ENCODE measurements at regions not wholly inside any gene's neighbourhood (a gene's known extent, or its start where the extent isn't known, plus 50 kb on each side); places are given as distances from the start of the nearest gene placed in this dataset.

DNA sequence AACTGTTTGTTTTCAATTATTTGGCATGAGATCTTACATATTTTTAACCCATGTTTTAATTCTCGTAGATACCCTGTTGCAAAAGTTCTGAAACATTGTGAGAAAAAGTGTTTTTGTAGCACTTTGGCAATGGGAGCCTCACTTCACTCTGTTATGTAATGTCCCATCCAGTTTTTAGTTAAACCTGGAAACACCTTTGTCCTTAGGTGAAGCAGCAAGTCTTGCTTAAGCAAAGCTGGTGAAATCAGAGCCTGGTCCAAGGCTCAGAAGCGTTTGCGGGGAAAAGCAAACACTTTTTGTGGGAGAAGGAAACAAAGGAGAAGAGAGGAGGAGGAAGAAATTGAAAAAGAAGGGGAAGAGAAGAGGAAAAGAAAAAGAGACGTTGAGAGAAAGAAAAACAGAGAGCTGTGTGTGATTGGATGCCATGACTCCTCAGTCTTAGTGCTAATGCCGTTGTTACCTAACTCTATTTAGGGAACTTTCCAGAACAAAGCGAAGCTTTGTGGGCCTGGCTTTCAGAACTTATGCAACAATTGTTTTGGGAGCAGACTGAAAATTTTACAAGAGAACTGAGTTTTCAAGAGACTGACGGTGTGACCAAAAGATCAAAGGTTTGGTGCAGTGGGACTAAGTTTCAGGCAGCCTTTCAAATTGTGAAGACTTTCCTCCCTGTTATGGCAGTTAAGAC lies 93.1 kb downstream of the NTMT2 start:
- ATAC-seq, result no peak
- no peaks in the 10 kb centered on the region for H3K27me3 ChIP-seq (ENCODE audit: control insufficient read depth in 2 of 2, insufficient read depth in 2 of 2, low read length in 2 of 2)
- H3K4me1 ChIP-seq (replicated peaks in 1 of 2; ENCODE audit: control insufficient read depth in 2 of 2, insufficient read depth in 2 of 2, low read length in 2 of 2), result no peaks in the 10 kb centered on the region
- ChIA-PET POLR2A (no interaction called here), CTCF (ENCODE audit: low intra/inter-chr PET ratio) (no interaction called here)
- H3K27ac ChIP-seq (ENCODE audit: extremely low read depth, low read depth, low read length), result no peak overlapping the region
- H3K4me3 ChIP-seq, result no peak overlapping the region
- no peaks in the 10 kb centered on the region for H3K9me3 ChIP-seq (replicated peaks; ENCODE audit: control insufficient read depth, insufficient read depth, low read depth, low read length)
- H3K9ac ChIP-seq (ENCODE audit: insufficient read depth in 1 of 2, low read depth in 2 of 2, low read length in 2 of 2), result no peak overlapping the region
- in situ Hi-C loops (cut with MboI), result no loop called here
- no peak overlapping the region for H3K4me2 ChIP-seq (ENCODE audit: insufficient read depth, low read length)
- DNase-seq (ENCODE audit: extremely low read depth in 1 of 4, low spot score in 3 of 4), result no peak
- H3K36me3 ChIP-seq (ENCODE audit: control insufficient read depth, insufficient read depth, low read length), result no peaks in the 10 kb centered on the region
- H3K9me1 ChIP-seq (ENCODE audit: control insufficient read depth, insufficient read depth, low read length), result no peaks in the 10 kb centered on the region
- intact Hi-C loops (cut with micrococcal nuclease), result no loop called here
- WGBS (ENCODE audit: insufficient coverage, low coverage, missing lambda C conversion rate), result 2% methylated on average over 7 of the region's 7 CpGs
- no TSS peak for BruUV-seq (replicated peaks)
- H2AFZ ChIP-seq (ENCODE audit: low read depth, low read length), result no peak overlapping the region
- FAIRE-seq, result no peak
- H3K79me2 ChIP-seq (ENCODE audit: control insufficient read depth, insufficient read depth, low read length), result no peaks in the 10 kb centered on the region
- no peaks in the 10 kb centered on the region for H4K20me1 ChIP-seq (replicated peaks; ENCODE audit: control insufficient read depth, insufficient read depth, low read length)
- no peak for TF ChIP-seq KAT2B (IDR thresholded peaks at IDR 0.05; ENCODE audit: low read depth, low read length)
- no peak for TF ChIP-seq E2F3 (CRISPR knock-in tag; IDR thresholded peaks at IDR 0.05)
- TF ChIP-seq ILF3 (IDR thresholded peaks at IDR 0.05; ENCODE audit: borderline replicate concordance), result no peak

DNA sequence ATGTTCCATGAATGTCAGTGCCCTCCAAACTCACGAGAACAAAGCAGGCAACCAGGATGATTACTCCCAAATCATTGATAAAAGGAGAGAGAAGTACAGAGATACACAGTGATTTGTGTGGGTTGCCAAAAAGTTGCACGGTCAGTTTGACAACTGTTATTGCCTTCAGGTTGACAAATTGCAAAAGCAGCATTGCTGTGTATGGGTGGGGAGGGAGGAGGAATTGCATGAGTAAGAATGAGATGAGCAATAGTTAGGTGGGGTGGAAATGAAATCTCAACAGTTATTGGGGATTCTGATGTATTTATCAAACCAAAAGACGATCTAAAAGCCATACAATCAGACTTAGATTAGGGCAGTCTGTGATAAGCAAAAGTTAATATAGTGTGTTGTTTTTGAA lies 93.7 kb downstream of the NTMT2 start:
- Histone ChIP-seq H3K9me1 (ENCODE audit: control insufficient read depth, insufficient read depth, low read length) (no peaks in the 10 kb centered on the region), H4K20me1 (replicated peaks; ENCODE audit: control insufficient read depth, insufficient read depth, low read length) (no peaks in the 10 kb centered on the region), H3K4me1 (replicated peaks in 1 of 2; ENCODE audit: control insufficient read depth in 2 of 2, insufficient read depth in 2 of 2, low read length in 2 of 2) (no peaks in the 10 kb centered on the region), H3K36me3 (ENCODE audit: control insufficient read depth, insufficient read depth, low read length) (no peaks in the 10 kb centered on the region), H3K4me2 (ENCODE audit: insufficient read depth, low read length) (no peak overlapping the region), H3K9ac (ENCODE audit: insufficient read depth in 1 of 2, low read depth in 2 of 2, low read length in 2 of 2) (no peak overlapping the region), H3K27ac (ENCODE audit: extremely low read depth, low read depth, low read length) (no peak overlapping the region), H3K9me3 (replicated peaks; ENCODE audit: control insufficient read depth, insufficient read depth, low read depth, low read length) (no peaks in the 10 kb centered on the region), H2AFZ (ENCODE audit: low read depth, low read length) (no peak overlapping the region), H3K4me3 (no peak overlapping the region), H3K79me2 (ENCODE audit: control insufficient read depth, insufficient read depth, low read length) (no peaks in the 10 kb centered on the region), H3K27me3 (ENCODE audit: control insufficient read depth in 2 of 2, insufficient read depth in 2 of 2, low read length in 2 of 2) (no peaks in the 10 kb centered on the region)
- ChIA-PET CTCF (ENCODE audit: low intra/inter-chr PET ratio) (no interaction called here), POLR2A (no interaction called here)
- no peak for FAIRE-seq
- no TSS peak for BruUV-seq (replicated peaks)
- ATAC-seq, result no peak
- intact Hi-C loops (cut with micrococcal nuclease), result no loop called here
- no peak for DNase-seq (ENCODE audit: extremely low read depth in 1 of 4, low spot score in 3 of 4)
- in situ Hi-C loops (cut with MboI), result no loop called here
- WGBS (ENCODE audit: insufficient coverage, low coverage, missing lambda C conversion rate), result 0% methylated on average over 3 of the region's 3 CpGs
- TF ChIP-seq PHF8 (IDR thresholded peaks at IDR 0.05; ENCODE audit: borderline replicate concordance, low read length) (no peak), CBX3 (IDR thresholded peaks at IDR 0.05; ENCODE audit: borderline replicate concordance in 1 of 2, low read length in 2 of 2) (no peak), KAT7 (CRISPR knock-in tag; IDR thresholded peaks at IDR 0.05; ENCODE audit: borderline replicate concordance) (no peak), NCOR1 (IDR thresholded peaks at IDR 0.05) (no peak), ZNF197 (CRISPR knock-in tag; IDR thresholded peaks at IDR 0.05; ENCODE audit: low read depth) (no peak), KAT2B (IDR thresholded peaks at IDR 0.05; ENCODE audit: low read depth, low read length) (no peak), MEF2A (IDR thresholded peaks at IDR 0.05; ENCODE audit: control insufficient read depth, low read depth, low read length) (no peak)
- TF ChIP-seq, protein P1, sequence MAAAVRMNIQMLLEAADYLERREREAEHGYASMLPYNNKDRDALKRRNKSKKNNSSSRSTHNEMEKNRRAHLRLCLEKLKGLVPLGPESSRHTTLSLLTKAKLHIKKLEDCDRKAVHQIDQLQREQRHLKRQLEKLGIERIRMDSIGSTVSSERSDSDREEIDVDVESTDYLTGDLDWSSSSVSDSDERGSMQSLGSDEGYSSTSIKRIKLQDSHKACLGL (CRISPR knock-in tag; IDR thresholded peaks at IDR 0.05; ENCODE audit: borderline replicate concordance, poor library complexity, severe bottlenecking), result no peak
- TF ChIP-seq, protein P2, sequence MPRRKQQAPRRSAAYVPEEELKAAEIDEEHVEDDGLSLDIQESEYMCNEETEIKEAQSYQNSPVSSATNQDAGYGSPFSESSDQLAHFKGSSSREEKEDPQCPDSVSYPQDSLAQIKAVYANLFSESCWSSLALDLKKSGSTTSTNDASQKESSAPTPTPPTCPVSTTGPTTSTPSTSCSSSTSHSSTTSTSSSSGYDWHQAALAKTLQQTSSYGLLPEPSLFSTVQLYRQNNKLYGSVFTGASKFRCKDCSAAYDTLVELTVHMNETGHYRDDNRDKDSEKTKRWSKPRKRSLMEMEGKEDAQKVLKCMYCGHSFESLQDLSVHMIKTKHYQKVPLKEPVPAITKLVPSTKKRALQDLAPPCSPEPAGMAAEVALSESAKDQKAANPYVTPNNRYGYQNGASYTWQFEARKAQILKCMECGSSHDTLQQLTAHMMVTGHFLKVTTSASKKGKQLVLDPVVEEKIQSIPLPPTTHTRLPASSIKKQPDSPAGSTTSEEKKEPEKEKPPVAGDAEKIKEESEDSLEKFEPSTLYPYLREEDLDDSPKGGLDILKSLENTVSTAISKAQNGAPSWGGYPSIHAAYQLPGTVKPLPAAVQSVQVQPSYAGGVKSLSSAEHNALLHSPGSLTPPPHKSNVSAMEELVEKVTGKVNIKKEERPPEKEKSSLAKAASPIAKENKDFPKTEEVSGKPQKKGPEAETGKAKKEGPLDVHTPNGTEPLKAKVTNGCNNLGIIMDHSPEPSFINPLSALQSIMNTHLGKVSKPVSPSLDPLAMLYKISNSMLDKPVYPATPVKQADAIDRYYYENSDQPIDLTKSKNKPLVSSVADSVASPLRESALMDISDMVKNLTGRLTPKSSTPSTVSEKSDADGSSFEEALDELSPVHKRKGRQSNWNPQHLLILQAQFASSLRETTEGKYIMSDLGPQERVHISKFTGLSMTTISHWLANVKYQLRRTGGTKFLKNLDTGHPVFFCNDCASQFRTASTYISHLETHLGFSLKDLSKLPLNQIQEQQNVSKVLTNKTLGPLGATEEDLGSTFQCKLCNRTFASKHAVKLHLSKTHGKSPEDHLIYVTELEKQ (CRISPR knock-in tag; IDR thresholded peaks at IDR 0.05), result no peak
